ENCODE measurements at regions not wholly inside any gene's neighbourhood (a gene's known extent, or its start where the extent isn't known, plus 50 kb on each side); places are given as distances from the start of the nearest gene placed in this dataset.

DNA sequence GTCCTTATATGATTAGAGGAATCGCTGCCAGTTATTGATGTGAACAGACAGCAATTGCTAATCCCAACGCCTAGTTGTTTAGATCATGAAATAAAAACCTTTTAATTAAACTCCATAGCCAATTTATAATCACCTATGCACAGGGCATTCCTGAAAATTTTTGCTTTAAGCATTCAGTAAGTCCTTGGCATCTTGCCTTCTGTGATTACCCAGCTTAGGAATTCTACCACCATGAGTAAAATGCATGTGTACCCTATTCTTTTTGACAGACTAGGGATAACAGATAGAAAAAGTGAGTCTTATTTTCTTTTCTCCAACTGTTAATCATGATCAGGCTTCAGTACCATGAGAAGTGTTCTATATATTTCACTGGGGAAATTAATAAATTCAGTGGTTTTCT lies 995.3 kb upstream of the GRIA3 start:
- TF ChIP-seq, protein P1, sequence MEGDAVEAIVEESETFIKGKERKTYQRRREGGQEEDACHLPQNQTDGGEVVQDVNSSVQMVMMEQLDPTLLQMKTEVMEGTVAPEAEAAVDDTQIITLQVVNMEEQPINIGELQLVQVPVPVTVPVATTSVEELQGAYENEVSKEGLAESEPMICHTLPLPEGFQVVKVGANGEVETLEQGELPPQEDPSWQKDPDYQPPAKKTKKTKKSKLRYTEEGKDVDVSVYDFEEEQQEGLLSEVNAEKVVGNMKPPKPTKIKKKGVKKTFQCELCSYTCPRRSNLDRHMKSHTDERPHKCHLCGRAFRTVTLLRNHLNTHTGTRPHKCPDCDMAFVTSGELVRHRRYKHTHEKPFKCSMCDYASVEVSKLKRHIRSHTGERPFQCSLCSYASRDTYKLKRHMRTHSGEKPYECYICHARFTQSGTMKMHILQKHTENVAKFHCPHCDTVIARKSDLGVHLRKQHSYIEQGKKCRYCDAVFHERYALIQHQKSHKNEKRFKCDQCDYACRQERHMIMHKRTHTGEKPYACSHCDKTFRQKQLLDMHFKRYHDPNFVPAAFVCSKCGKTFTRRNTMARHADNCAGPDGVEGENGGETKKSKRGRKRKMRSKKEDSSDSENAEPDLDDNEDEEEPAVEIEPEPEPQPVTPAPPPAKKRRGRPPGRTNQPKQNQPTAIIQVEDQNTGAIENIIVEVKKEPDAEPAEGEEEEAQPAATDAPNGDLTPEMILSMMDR (IDR thresholded peaks at IDR 0.05; ENCODE audit: insufficient read depth, low read length, poor library complexity, severe bottlenecking), result no peak
- TF ChIP-seq EZH2phosphoT487 (conservative IDR thresholded peaks at IDR 0.05; ENCODE audit: low read length), result no peak
